HAP-1 (cell line): ENCODE measurements at regions not wholly inside any gene's neighbourhood (a gene's known extent, or its start where the extent isn't known, plus 50 kb on each side); places are given as distances from the start of the nearest gene placed in this dataset.
A peak's percentile ranks its signal among the peaks of the same experiment; 100 is the strongest.

ENCODE experiments used
- DNase-seq, 2 experiments: peaks; one replicate each; pipeline ENCODE4 v3.0.0-alpha.2; 2016 to 2020; ENCODE audit warnings: low spot score in 2 of 2
- H3K27me3 ChIP-seq: fragments of 250-450 bp; sonication (Bioruptor Pico); 2 replicates; pipeline ENCODE4 v1.5.1; 2020; ENCODE audit warnings: low read depth, mild to moderate bottlenecking, moderate library complexity
- H3K36me3 ChIP-seq: fragments of 250-450 bp; sonication (Bioruptor Pico); replicated peaks from 2 replicates; pipeline ENCODE4 v1.5.1; 2020; ENCODE audit warnings: mild to moderate bottlenecking
- H3K4me1 ChIP-seq: fragments of 250-450 bp; sonication (Bioruptor Pico); 2 replicates; pipeline ENCODE4 v1.5.1; 2020; ENCODE audit warnings: mild to moderate bottlenecking
- H3K4me3 ChIP-seq: fragments of 250-450 bp; sonication (Bioruptor Pico); 2 replicates; pipeline ENCODE4 v1.5.1; 2020; ENCODE audit warnings: mild to moderate bottlenecking, moderate library complexity
- H3K9me3 ChIP-seq: fragments of 250-450 bp; sonication (Bioruptor Pico); 2 replicates; pipeline ENCODE4 v1.5.1; 2020; ENCODE audit warnings: mild to moderate bottlenecking, moderate library complexity
- in situ Hi-C: fragments of 300-500 bp; cut with MboI; formaldehyde crosslinking; loops from 3 replicates; pipeline ENCODE4 v1.14.3; 2020; ENCODE audit warnings: low sequenced_read_pairs, inconsistent platforms, mixed read lengths

GRCh38 chrX:51798701-51799100 is 55.5 kb downstream of the GSPT2 start:
- H3K9me3 ChIP-seq = no peaks in the 10 kb centered on the region
- no peak for DNase-seq
- no peaks in the 10 kb centered on the region for H3K27me3 ChIP-seq
- H3K4me3 ChIP-seq = no peak overlapping the region
- in situ Hi-C loops = loop anchor here (25.0 kb wide), 1 partner anchor 136 kb away; no protein-coding TSS in a partner anchor
- H3K4me1 ChIP-seq = no peaks in the 10 kb centered on the region; the same call in 1 of the 2 replicates
- no peaks in the 10 kb centered on the region for H3K36me3 ChIP-seq

- no peaks in the 10 kb centered on the region for H3K9me3 ChIP-seq
- H3K36me3 ChIP-seq = no peaks in the 10 kb centered on the region
- in situ Hi-C loops = no loop called here
- H3K4me1 ChIP-seq = no peaks in the 10 kb centered on the region; the same call in 1 of the 2 replicates
- no peaks in the 10 kb centered on the region for H3K27me3 ChIP-seq
- peak overlapping the region; percentile 19 for H3K4me3 ChIP-seq
- DNase-seq = peak; percentile 7 to 57
Observed at GRCh38 chrX:51802917-51803688, 59.9 kb downstream of the GSPT2 start.

GRCh38 chrX:51803833-51804232 is 60.6 kb downstream of the GSPT2 start:
- H3K36me3 ChIP-seq = no peaks in the 10 kb centered on the region
- no peaks in the 10 kb centered on the region for H3K27me3 ChIP-seq
- in situ Hi-C loops = no loop called here
- no peak for DNase-seq
- no peak overlapping the region for H3K4me3 ChIP-seq
- H3K4me1 ChIP-seq = no peaks in the 10 kb centered on the region; the same call in 1 of the 2 replicates
- H3K9me3 ChIP-seq = no peaks in the 10 kb centered on the region

GRCh38 chrX:51804741-51805140 is 61.5 kb downstream of the GSPT2 start:
- Histone ChIP-seq H3K36me3 (no peaks in the 10 kb centered on the region), H3K4me3 (no peak overlapping the region), H3K27me3 (no peaks in the 10 kb centered on the region), H3K4me1 (no peaks in the 10 kb centered on the region; the same call in 1 of the 2 replicates), H3K9me3 (no peaks in the 10 kb centered on the region)
- in situ Hi-C loops = no loop called here
- DNase-seq = no peak

- Histone ChIP-seq H3K9me3 (no peaks in the 10 kb centered on the region), H3K4me1 (no peaks in the 10 kb centered on the region), H3K36me3 (no peaks in the 10 kb centered on the region), H3K4me3 (no peak overlapping the region), H3K27me3 (peaks cover 3% of the 10 kb centered on the region; the same call in 1 of the 2 replicates)
- in situ Hi-C loops = no loop called here
- no peak for DNase-seq
Observed at GRCh38 chrX:51813886-51814460, 70.7 kb downstream of the GSPT2 start.

GRCh38 chrX:51824061-51824460 is 69.4 kb upstream of the MAGED1 start:
- in situ Hi-C loops = no loop called here
- no peak for DNase-seq
- no peaks in the 10 kb centered on the region for H3K36me3 ChIP-seq
- H3K4me1 ChIP-seq = peaks cover 6% of the 10 kb centered on the region
- no peaks in the 10 kb centered on the region for H3K9me3 ChIP-seq
- no peaks in the 10 kb centered on the region for H3K27me3 ChIP-seq
- H3K4me3 ChIP-seq = no peak overlapping the region

- DNase-seq = no peak
- Histone ChIP-seq H3K27me3 (no peaks in the 10 kb centered on the region), H3K4me1 (peaks cover 6% of the 10 kb centered on the region), H3K9me3 (no peaks in the 10 kb centered on the region), H3K4me3 (no peak overlapping the region), H3K36me3 (no peaks in the 10 kb centered on the region)
- in situ Hi-C loops = no loop called here
Observed at GRCh38 chrX:51825436-51825835, 68.0 kb upstream of the MAGED1 start.

- H3K9me3 ChIP-seq = no peaks in the 10 kb centered on the region; the same call in 1 of the 2 replicates
- in situ Hi-C loops = no loop called here
- peaks cover 11% of the 10 kb centered on the region for H3K4me1 ChIP-seq
- DNase-seq = no peak
- H3K36me3 ChIP-seq = no peaks in the 10 kb centered on the region
- peaks cover 5% of the 10 kb centered on the region; the same call in 1 of the 2 replicates for H3K27me3 ChIP-seq
- H3K4me3 ChIP-seq = no peak overlapping the region
Observed at GRCh38 chrX:51834076-51834475, 59.3 kb upstream of the MAGED1 start.

- Histone ChIP-seq H3K9me3 (peaks cover 2% of the 10 kb centered on the region; the same call in 1 of the 2 replicates), H3K36me3 (no peaks in the 10 kb centered on the region), H3K27me3 (peaks cover 5% of the 10 kb centered on the region; the same call in 1 of the 2 replicates), H3K4me1 (peaks cover 11% of the 10 kb centered on the region), H3K4me3 (no peak overlapping the region)
- in situ Hi-C loops = no loop called here
- DNase-seq = no peak
Observed at GRCh38 chrX:51836823-51837222, 56.6 kb upstream of the MAGED1 start.

- Histone ChIP-seq H3K36me3 (no peaks in the 10 kb centered on the region), H3K27me3 (peaks cover 5% of the 10 kb centered on the region; the same call in 1 of the 2 replicates), H3K4me3 (no peak overlapping the region), H3K4me1 (peaks cover 11% of the 10 kb centered on the region), H3K9me3 (peaks cover 4% of the 10 kb centered on the region; the same call in 1 of the 2 replicates)
- in situ Hi-C loops = no loop called here
- no peak for DNase-seq
Observed at GRCh38 chrX:51837451-51837850, 56.0 kb upstream of the MAGED1 start.

GRCh38 chrX:51837921-51838320 is 55.5 kb upstream of the MAGED1 start:
- peaks cover 4% of the 10 kb centered on the region; the same call in 1 of the 2 replicates for H3K9me3 ChIP-seq
- no peaks in the 10 kb centered on the region for H3K36me3 ChIP-seq
- in situ Hi-C loops = no loop called here
- H3K27me3 ChIP-seq = peaks cover 5% of the 10 kb centered on the region; the same call in 1 of the 2 replicates
- H3K4me3 ChIP-seq = no peak overlapping the region
- peak in 1 of 2 experiments; percentile 59 for DNase-seq
- H3K4me1 ChIP-seq = peaks cover 11% of the 10 kb centered on the region
